ENCODE measurements at regions not wholly inside any gene's neighbourhood (a gene's known extent, or its start where the extent isn't known, plus 50 kb on each side); places are given as distances from the start of the nearest gene placed in this dataset.

- H3K4me1 ChIP-seq (ENCODE audit: low read length): no peaks in the 10 kb centered on the region
- H3K36me3 ChIP-seq (replicated peaks; ENCODE audit: low read depth, low read length): no peaks in the 10 kb centered on the region
- H3K9ac ChIP-seq (ENCODE audit: low read length): no peak overlapping the region
- H3K4me2 ChIP-seq (ENCODE audit: low read length): no peak overlapping the region
- H3K27me3 ChIP-seq (ENCODE audit: low read depth, low read length): no peaks in the 10 kb centered on the region
- no peaks in the 10 kb centered on the region for H4K20me1 ChIP-seq (ENCODE audit: insufficient read depth, low read length)
- no peak for TF ChIP-seq CTCF (IDR thresholded peaks at IDR 0.05; ENCODE audit: low read depth, low read length)
- TF ChIP-seq EZH2phosphoT487 (IDR thresholded peaks at IDR 0.05; ENCODE audit: low read depth): no peak
- no peak overlapping the region for H3K4me3 ChIP-seq (ENCODE audit: low read length)
- no peak overlapping the region for H2AFZ ChIP-seq (ENCODE audit: low read depth, low read length)
- H3K9me3 ChIP-seq (ENCODE audit: insufficient read depth, low read length): no peaks in the 10 kb centered on the region
- H3K79me2 ChIP-seq (ENCODE audit: low read length): no peaks in the 10 kb centered on the region
- no peak overlapping the region for H3K27ac ChIP-seq (ENCODE audit: low read length)
Observed at GRCh38 chrX:115486510-115486909, 74.5 kb upstream of the PLS3 start.

- H3K4me2 ChIP-seq (ENCODE audit: low read length): no peak overlapping the region
- H4K20me1 ChIP-seq (ENCODE audit: insufficient read depth, low read length): no peaks in the 10 kb centered on the region
- no peaks in the 10 kb centered on the region for H3K4me1 ChIP-seq (ENCODE audit: low read length)
- H3K9ac ChIP-seq (ENCODE audit: low read length): no peak overlapping the region
- H3K27me3 ChIP-seq (ENCODE audit: low read depth, low read length): no peaks in the 10 kb centered on the region
- H3K79me2 ChIP-seq (ENCODE audit: low read length): no peaks in the 10 kb centered on the region
- H3K27ac ChIP-seq (ENCODE audit: low read length): no peak overlapping the region
- no peak overlapping the region for H2AFZ ChIP-seq (ENCODE audit: low read depth, low read length)
- H3K9me3 ChIP-seq (ENCODE audit: insufficient read depth, low read length): no peaks in the 10 kb centered on the region
- H3K4me3 ChIP-seq (ENCODE audit: low read length): no peak overlapping the region
- no peak for TF ChIP-seq CTCF (IDR thresholded peaks at IDR 0.05; ENCODE audit: low read depth, low read length)
- no peak for TF ChIP-seq EZH2phosphoT487 (IDR thresholded peaks at IDR 0.05; ENCODE audit: low read depth)
- H3K36me3 ChIP-seq (replicated peaks; ENCODE audit: low read depth, low read length): no peaks in the 10 kb centered on the region
Observed at GRCh38 chrX:115487608-115488007, 73.4 kb upstream of the PLS3 start.

- H3K9me3 ChIP-seq (ENCODE audit: insufficient read depth, low read length): no peaks in the 10 kb centered on the region
- TF ChIP-seq CTCF (IDR thresholded peaks at IDR 0.05; ENCODE audit: low read depth, low read length): no peak
- no peak for TF ChIP-seq EZH2phosphoT487 (IDR thresholded peaks at IDR 0.05; ENCODE audit: low read depth)
- no peak overlapping the region for H2AFZ ChIP-seq (ENCODE audit: low read depth, low read length)
- no peaks in the 10 kb centered on the region for H3K36me3 ChIP-seq (replicated peaks; ENCODE audit: low read depth, low read length)
- H3K79me2 ChIP-seq (ENCODE audit: low read length): no peaks in the 10 kb centered on the region
- H3K27me3 ChIP-seq (ENCODE audit: low read depth, low read length): no peaks in the 10 kb centered on the region
- no peak overlapping the region for H3K4me3 ChIP-seq (ENCODE audit: low read length)
- no peak overlapping the region for H3K9ac ChIP-seq (ENCODE audit: low read length)
- H3K4me1 ChIP-seq (ENCODE audit: low read length): no peaks in the 10 kb centered on the region
- no peak overlapping the region for H3K4me2 ChIP-seq (ENCODE audit: low read length)
- no peak overlapping the region for H3K27ac ChIP-seq (ENCODE audit: low read length)
- H4K20me1 ChIP-seq (ENCODE audit: insufficient read depth, low read length): no peaks in the 10 kb centered on the region
Observed at GRCh38 chrX:115490814-115491213, 70.2 kb upstream of the PLS3 start.

- Histone ChIP-seq H3K27me3 (ENCODE audit: low read depth, low read length) (no peaks in the 10 kb centered on the region), H3K4me3 (ENCODE audit: low read length) (no peak overlapping the region), H3K27ac (ENCODE audit: low read length) (no peak overlapping the region), H3K9me3 (ENCODE audit: insufficient read depth, low read length) (no peaks in the 10 kb centered on the region), H3K36me3 (replicated peaks; ENCODE audit: low read depth, low read length) (no peaks in the 10 kb centered on the region), H3K4me1 (ENCODE audit: low read length) (no peaks in the 10 kb centered on the region), H3K79me2 (ENCODE audit: low read length) (no peaks in the 10 kb centered on the region), H3K9ac (ENCODE audit: low read length) (no peak overlapping the region), H2AFZ (ENCODE audit: low read depth, low read length) (no peak overlapping the region), H4K20me1 (ENCODE audit: insufficient read depth, low read length) (no peaks in the 10 kb centered on the region), H3K4me2 (ENCODE audit: low read length) (no peak overlapping the region)
- TF ChIP-seq EZH2phosphoT487 (IDR thresholded peaks at IDR 0.05; ENCODE audit: low read depth): no peak
- no peak for TF ChIP-seq CTCF (IDR thresholded peaks at IDR 0.05; ENCODE audit: low read depth, low read length)
Observed at GRCh38 chrX:115491766-115492165, 69.2 kb upstream of the PLS3 start.
